ENCODE measurements at regions not wholly inside any gene's neighbourhood (a gene's known extent, or its start where the extent isn't known, plus 50 kb on each side); places are given as distances from the start of the nearest gene placed in this dataset.

GRCh38 chr10:125337510-125337909, 177.1 kb upstream of the CTBP2 start:
- Histone ChIP-seq H3K4me3 (no peak overlapping the region), H3K27me3 (ENCODE audit: control insufficient read depth in 3 of 3, insufficient read depth in 3 of 3, low read length in 2 of 3) (no peaks in the 10 kb centered on the region), H3K9me3 (ENCODE audit: control insufficient read depth in 4 of 4, insufficient read depth in 3 of 4, low read length in 3 of 4) (peaks cover 0 to 3% (median 0%) of the 10 kb centered on the region in 4 donors), H3K36me3 (ENCODE audit: control insufficient read depth in 4 of 4, insufficient read depth in 4 of 4, low read length in 4 of 4) (no peaks in the 10 kb centered on the region), H3K27ac (ENCODE audit: low read depth in 1 of 2, low read length in 1 of 2) (no peak overlapping the region), H3K4me1 (ENCODE audit: control insufficient read depth in 5 of 5, insufficient read depth in 5 of 5, low read length in 5 of 5) (peaks cover 0 to 9% (median 0%) of the 10 kb centered on the region in 5 donors), H3K9ac (ENCODE audit: insufficient read depth in 1 of 2, low read length in 2 of 2) (no peak overlapping the region)
- ATAC-seq (ENCODE audit: insufficient read depth, low FRiP score), result no peak
- WGBS, 2 donors, result 81 to 88% methylated on average over 5 of the region's 5 CpGs
- no peak for TF ChIP-seq CTCF (IDR thresholded peaks at IDR 0.05; ENCODE audit: control extremely low read depth, extremely low read depth)
- DNase-seq, result no peak

GRCh38 chr10:125334545-125334944, 174.2 kb upstream of the CTBP2 start:
- H3K27me3 ChIP-seq (ENCODE audit: control insufficient read depth in 3 of 3, insufficient read depth in 3 of 3, low read length in 2 of 3), result no peaks in the 10 kb centered on the region
- no peak for TF ChIP-seq CTCF (IDR thresholded peaks at IDR 0.05; ENCODE audit: control extremely low read depth, extremely low read depth)
- DNase-seq, result no peak
- no peaks in the 10 kb centered on the region for H3K36me3 ChIP-seq (ENCODE audit: control insufficient read depth in 4 of 4, insufficient read depth in 4 of 4, low read length in 4 of 4)
- no peak overlapping the region for H3K9ac ChIP-seq (ENCODE audit: insufficient read depth in 1 of 2, low read length in 2 of 2)
- ATAC-seq (ENCODE audit: insufficient read depth, low FRiP score), result no peak
- peaks cover 0 to 9% (median 0%) of the 10 kb centered on the region in 5 donors for H3K4me1 ChIP-seq (ENCODE audit: control insufficient read depth in 5 of 5, insufficient read depth in 5 of 5, low read length in 5 of 5)
- peaks cover 0 to 5% (median 0%) of the 10 kb centered on the region in 4 donors for H3K9me3 ChIP-seq (ENCODE audit: control insufficient read depth in 4 of 4, insufficient read depth in 3 of 4, low read length in 3 of 4)
- H3K4me3 ChIP-seq, result no peak overlapping the region
- H3K27ac ChIP-seq (ENCODE audit: low read depth in 1 of 2, low read length in 1 of 2), result no peak overlapping the region
- WGBS, 2 donors, result 83% methylated on average over 2 of the region's 2 CpGs

GRCh38 chr10:125333769-125334168, 173.4 kb upstream of the CTBP2 start:
- no peak for TF ChIP-seq CTCF (IDR thresholded peaks at IDR 0.05; ENCODE audit: control extremely low read depth, extremely low read depth)
- 92% methylated on average over 1 of the region's 1 CpG for WGBS, 2 donors
- ATAC-seq (ENCODE audit: insufficient read depth, low FRiP score), result no peak

GRCh38 chr10:125333209-125333591, 172.8 kb upstream of the CTBP2 start:
- Histone ChIP-seq H3K36me3 (ENCODE audit: control insufficient read depth in 4 of 4, insufficient read depth in 4 of 4, low read length in 4 of 4) (no peaks in the 10 kb centered on the region), H3K9ac (ENCODE audit: insufficient read depth in 1 of 2, low read length in 2 of 2) (no peak overlapping the region), H3K9me3 (ENCODE audit: control insufficient read depth in 4 of 4, insufficient read depth in 3 of 4, low read length in 3 of 4) (peaks cover 0 to 6% (median 0%) of the 10 kb centered on the region in 4 donors), H3K4me1 (ENCODE audit: control insufficient read depth in 5 of 5, insufficient read depth in 5 of 5, low read length in 5 of 5) (peaks cover 0 to 9% (median 0%) of the 10 kb centered on the region in 5 donors), H3K27ac (ENCODE audit: low read depth in 1 of 2, low read length in 1 of 2) (peak overlapping the region in 1 of 2 donors; percentile 58), H3K4me3 (no peak overlapping the region), H3K27me3 (ENCODE audit: control insufficient read depth in 3 of 3, insufficient read depth in 3 of 3, low read length in 2 of 3) (no peaks in the 10 kb centered on the region)
- DNase-seq, result no peak
- no peak for ATAC-seq (ENCODE audit: insufficient read depth, low FRiP score)
- no peak for TF ChIP-seq CTCF (IDR thresholded peaks at IDR 0.05; ENCODE audit: control extremely low read depth, extremely low read depth)
- 73 to 81% methylated on average over 4 of the region's 4 CpGs for WGBS, 2 donors

More at GRCh38 chr10:125333769-125334168, 173.4 kb upstream of the CTBP2 start:
- Histone ChIP-seq H3K27ac (ENCODE audit: low read depth in 1 of 2, low read length in 1 of 2) (peak overlapping the region in 1 of 2 donors; percentile 58), H3K27me3 (ENCODE audit: control insufficient read depth in 3 of 3, insufficient read depth in 3 of 3, low read length in 2 of 3) (no peaks in the 10 kb centered on the region), H3K4me3 (no peak overlapping the region), H3K9me3 (ENCODE audit: control insufficient read depth in 4 of 4, insufficient read depth in 3 of 4, low read length in 3 of 4) (peaks cover 0 to 6% (median 0%) of the 10 kb centered on the region in 4 donors), H3K4me1 (ENCODE audit: control insufficient read depth in 5 of 5, insufficient read depth in 5 of 5, low read length in 5 of 5) (peaks cover 0 to 9% (median 0%) of the 10 kb centered on the region in 5 donors), H3K36me3 (ENCODE audit: control insufficient read depth in 4 of 4, insufficient read depth in 4 of 4, low read length in 4 of 4) (no peaks in the 10 kb centered on the region), H3K9ac (ENCODE audit: insufficient read depth in 1 of 2, low read length in 2 of 2) (no peak overlapping the region)
- no peak for DNase-seq
